ENCODE measurements at regions not wholly inside any gene's neighbourhood (a gene's known extent, or its start where the extent isn't known, plus 50 kb on each side); places are given as distances from the start of the nearest gene placed in this dataset.

DNA sequence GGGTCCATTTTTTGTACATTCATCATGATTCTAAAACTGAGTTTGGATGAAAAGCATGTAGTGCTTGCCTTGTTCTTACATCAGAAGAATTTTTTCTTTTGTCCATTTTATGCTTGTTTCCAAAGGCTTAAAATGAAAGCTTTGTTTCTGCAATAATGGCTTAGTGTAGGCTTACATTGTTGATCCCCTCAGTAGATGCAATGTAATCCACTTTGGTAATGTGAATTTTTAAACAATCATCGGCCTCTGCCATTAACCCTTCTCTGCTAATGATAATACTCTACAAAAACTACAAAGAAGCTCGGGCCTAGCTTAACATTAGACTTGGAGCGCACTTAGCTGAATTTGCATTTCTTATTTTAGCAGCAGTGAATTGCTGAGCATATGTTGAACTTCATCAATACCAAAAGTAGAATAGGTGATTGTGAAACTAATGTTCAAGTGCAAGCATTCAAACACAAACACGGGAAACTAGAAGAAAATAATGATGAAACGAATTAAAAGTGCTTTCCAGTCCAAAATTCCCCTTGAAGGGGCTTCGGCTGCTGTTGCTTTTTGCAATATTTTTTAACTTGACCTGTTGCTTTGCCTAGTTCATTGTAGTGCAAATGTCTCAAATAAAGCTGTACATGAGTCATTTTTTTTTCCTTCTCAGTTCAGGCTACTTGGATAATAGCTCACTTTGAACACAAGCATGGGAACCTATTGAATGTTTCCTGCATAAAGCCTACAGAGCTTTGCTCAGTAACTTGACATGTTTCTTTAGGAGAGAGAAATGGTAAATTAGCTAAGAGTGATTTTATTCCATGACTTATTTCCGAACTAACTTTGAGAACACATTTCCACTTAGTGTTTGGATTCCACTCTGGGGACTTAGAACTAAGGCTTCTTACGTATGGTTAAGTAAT lies 66.5 kb downstream of the SLIT2 start:
- no peak for DNase-seq (ENCODE audit: low spot score in 2 of 2)
- Histone ChIP-seq H3K4me3 (no peak overlapping the region), H3K9me3 (no peaks in the 10 kb centered on the region), H3K36me3 (no peaks in the 10 kb centered on the region), H3K27ac (no peak overlapping the region), H3K27me3 (no peaks in the 10 kb centered on the region), H3K4me1 (no peaks in the 10 kb centered on the region)
- TF ChIP-seq POLR2A (IDR thresholded peaks at IDR 0.05) (no peak), EP300 (IDR thresholded peaks at IDR 0.05) (no peak), POLR2AphosphoS5 (IDR thresholded peaks at IDR 0.05) (no peak)
- TF ChIP-seq, protein P1, sequence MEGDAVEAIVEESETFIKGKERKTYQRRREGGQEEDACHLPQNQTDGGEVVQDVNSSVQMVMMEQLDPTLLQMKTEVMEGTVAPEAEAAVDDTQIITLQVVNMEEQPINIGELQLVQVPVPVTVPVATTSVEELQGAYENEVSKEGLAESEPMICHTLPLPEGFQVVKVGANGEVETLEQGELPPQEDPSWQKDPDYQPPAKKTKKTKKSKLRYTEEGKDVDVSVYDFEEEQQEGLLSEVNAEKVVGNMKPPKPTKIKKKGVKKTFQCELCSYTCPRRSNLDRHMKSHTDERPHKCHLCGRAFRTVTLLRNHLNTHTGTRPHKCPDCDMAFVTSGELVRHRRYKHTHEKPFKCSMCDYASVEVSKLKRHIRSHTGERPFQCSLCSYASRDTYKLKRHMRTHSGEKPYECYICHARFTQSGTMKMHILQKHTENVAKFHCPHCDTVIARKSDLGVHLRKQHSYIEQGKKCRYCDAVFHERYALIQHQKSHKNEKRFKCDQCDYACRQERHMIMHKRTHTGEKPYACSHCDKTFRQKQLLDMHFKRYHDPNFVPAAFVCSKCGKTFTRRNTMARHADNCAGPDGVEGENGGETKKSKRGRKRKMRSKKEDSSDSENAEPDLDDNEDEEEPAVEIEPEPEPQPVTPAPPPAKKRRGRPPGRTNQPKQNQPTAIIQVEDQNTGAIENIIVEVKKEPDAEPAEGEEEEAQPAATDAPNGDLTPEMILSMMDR (IDR thresholded peaks at IDR 0.05), result no peak
- 72% methylated on average over 8 of the region's 8 CpGs for WGBS

DNA sequence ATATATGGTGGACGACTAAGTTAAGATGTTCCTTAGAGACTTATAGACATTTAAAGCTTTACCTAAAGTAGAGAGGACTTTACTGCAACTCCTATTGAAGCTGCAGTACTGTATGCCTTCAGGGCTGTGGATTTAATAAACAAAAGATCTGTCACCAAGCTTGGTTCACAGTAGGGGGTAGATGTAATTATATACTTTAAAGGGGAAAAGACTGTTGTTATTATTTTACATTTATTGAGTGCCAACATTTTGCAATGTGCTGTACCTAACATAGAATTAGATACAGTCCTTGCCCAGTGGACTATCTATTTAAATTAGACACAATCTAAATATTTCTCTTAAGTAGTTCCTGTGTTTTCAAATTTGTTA lies 67.2 kb downstream of the SLIT2 start:
- no peaks in the 10 kb centered on the region for H3K9me3 ChIP-seq
- WGBS, result 85% methylated on average over 1 of the region's 1 CpG
- no peak overlapping the region for H3K4me3 ChIP-seq
- DNase-seq (ENCODE audit: low spot score in 2 of 2), result no peak
- no peaks in the 10 kb centered on the region for H3K36me3 ChIP-seq
- H3K27me3 ChIP-seq, result no peaks in the 10 kb centered on the region
- no peaks in the 10 kb centered on the region for H3K4me1 ChIP-seq
- TF ChIP-seq POLR2A (IDR thresholded peaks at IDR 0.05) (no peak), EP300 (IDR thresholded peaks at IDR 0.05) (no peak)
- H3K27ac ChIP-seq, result no peak overlapping the region

DNA sequence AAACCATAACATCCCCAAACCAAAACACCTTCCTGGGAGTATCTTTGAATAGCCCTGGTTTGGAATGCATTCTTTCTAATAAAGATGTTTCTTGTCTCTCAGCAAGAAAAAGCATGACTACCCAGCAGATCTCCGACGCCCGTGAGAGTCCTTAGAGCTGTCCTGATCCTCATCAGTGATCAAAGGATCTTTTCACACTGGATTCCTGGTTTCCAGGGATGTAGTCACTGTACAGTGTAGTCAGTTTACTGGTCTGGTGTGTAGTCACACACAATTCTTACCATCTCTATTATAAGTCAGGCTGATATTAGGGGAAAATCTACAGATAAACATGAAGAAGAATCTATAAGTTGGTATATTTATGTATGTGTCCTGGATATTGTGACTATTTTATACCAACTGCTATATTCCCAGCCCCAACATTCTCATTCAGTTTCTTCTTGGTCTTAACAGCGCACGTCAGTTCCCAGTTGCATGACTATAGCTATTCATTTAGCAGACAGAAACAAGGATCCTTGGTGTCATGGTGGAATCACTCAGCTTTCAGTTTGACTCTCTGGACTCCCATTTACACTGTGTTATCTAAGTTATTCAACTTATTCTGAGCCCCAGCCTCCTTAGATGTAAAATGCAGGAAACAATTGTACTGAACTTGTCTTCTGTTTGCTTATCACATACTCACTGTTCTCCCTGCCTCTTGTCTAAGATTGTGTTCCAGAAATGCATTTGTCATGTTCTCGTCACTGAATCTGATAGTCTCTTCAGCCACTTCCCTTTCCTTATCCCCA lies 68.3 kb downstream of the SLIT2 start:
- Histone ChIP-seq H3K9me3 (no peaks in the 10 kb centered on the region), H3K27ac (no peak overlapping the region), H3K27me3 (no peaks in the 10 kb centered on the region), H3K4me1 (no peaks in the 10 kb centered on the region), H3K4me3 (no peak overlapping the region), H3K36me3 (no peaks in the 10 kb centered on the region)
- 75% methylated on average over 6 of the region's 6 CpGs for WGBS
- TF ChIP-seq, protein P1 (IDR thresholded peaks at IDR 0.05), result no peak
- no peak for TF ChIP-seq POLR2A (IDR thresholded peaks at IDR 0.05)
- TF ChIP-seq EP300 (IDR thresholded peaks at IDR 0.05), result no peak
- TF ChIP-seq POLR2AphosphoS5 (IDR thresholded peaks at IDR 0.05), result no peak
- DNase-seq (ENCODE audit: low spot score in 2 of 2), result no peak

DNA sequence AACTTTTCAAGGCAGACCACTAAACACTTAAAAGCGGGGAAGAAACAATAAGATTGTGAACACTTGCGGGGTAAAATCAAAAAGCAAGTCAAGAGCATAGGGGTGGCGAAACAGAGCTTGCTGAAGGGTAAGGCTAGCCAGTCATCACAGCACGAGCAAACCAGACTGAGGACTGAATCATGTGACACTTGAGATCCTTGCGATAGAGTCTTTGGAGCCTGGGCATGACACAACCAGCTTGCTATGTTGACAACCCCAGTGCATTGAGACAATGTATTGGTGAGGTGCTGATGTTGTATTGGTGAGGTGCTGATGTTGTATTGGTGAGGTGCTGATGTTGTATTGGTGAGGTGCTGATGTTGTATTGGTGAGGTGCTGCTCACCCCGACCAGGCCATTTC lies 72.3 kb downstream of the SLIT2 start:
- no peaks in the 10 kb centered on the region for H3K27me3 ChIP-seq
- no peak for TF ChIP-seq EP300 (IDR thresholded peaks at IDR 0.05)
- TF ChIP-seq, protein P1 (IDR thresholded peaks at IDR 0.05), result no peak
- TF ChIP-seq POLR2A (IDR thresholded peaks at IDR 0.05), result no peak
- TF ChIP-seq POLR2AphosphoS5 (IDR thresholded peaks at IDR 0.05), result no peak
- 86% methylated on average over 6 of the region's 6 CpGs for WGBS
- no peak for DNase-seq (ENCODE audit: low spot score in 2 of 2)
- no peaks in the 10 kb centered on the region for H3K9me3 ChIP-seq
- no peaks in the 10 kb centered on the region for H3K4me1 ChIP-seq
- H3K27ac ChIP-seq, result no peak overlapping the region
- H3K36me3 ChIP-seq, result no peaks in the 10 kb centered on the region
- no peak overlapping the region for H3K4me3 ChIP-seq

DNA sequence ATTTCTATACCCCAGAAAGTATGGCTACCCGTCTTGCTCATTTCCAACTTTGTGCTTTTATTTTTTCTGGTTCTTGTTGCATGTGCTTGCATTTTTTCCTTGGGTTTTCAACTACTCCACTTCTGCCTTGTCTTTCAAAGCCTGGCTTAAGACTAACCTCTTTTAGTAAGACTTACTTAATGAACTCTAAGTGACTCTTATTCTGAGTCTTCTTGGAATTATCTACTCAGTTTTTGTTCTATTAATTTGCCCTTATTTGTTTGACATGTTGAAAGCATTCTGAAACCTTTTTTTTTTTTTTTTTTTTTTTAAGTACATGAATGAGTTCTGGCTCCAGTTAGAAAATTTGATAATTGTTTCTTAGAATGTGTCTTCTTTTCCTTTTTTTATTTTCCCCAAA lies 74.8 kb downstream of the SLIT2 start:
- H3K36me3 ChIP-seq, result no peaks in the 10 kb centered on the region
- 81% methylated on average over 1 of the region's 1 CpG for whole genome bisulfite sequencing
- no peak overlapping the region for H3K27ac ChIP-seq
- no peaks in the 10 kb centered on the region for H3K27me3 ChIP-seq
- no peak overlapping the region for H3K4me3 ChIP-seq
- no peaks in the 10 kb centered on the region for H3K9me3 ChIP-seq
- DNase-seq (ENCODE audit: low spot score in 2 of 2), result no peak
- TF ChIP-seq EP300 (IDR thresholded peaks at IDR 0.05) (no peak), POLR2AphosphoS5 (IDR thresholded peaks at IDR 0.05) (no peak), POLR2A (IDR thresholded peaks at IDR 0.05) (no peak)
- TF ChIP-seq, protein P1 (IDR thresholded peaks at IDR 0.05), result no peak
- H3K4me1 ChIP-seq, result no peaks in the 10 kb centered on the region

Measured in suprapubic skin (tissue), 4 donors.